ENCODE measurements at regions not wholly inside any gene's neighbourhood (a gene's known extent, or its start where the extent isn't known, plus 50 kb on each side); places are given as distances from the start of the nearest gene placed in this dataset.

DNA sequence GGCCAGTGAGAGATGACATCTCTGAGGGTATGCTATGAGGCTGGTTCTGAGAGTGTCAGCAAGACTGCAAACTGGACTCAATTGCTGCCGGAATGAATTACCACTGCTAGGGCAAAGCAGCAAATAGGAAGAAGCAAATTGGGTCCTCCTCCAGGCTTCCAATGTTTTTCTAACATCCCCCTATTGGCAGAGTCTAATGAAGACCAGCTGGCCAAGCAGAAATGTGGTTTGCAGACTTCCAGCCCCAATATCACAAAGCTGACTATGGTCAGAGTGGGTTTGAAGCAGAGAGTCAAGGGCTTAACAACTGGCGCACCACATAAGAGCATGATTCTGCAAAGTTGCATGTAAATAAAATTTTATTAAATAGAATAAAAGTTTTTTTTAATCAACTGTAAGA, 225.4 kb upstream of the GLRA2 start:
- Histone ChIP-seq H2AFZ (replicated peaks; ENCODE audit: low read length, poor library complexity) (no peak overlapping the region), H2BK15ac (ENCODE audit: low read depth, low read length) (no peak overlapping the region), H3K4me2 (ENCODE audit: low read depth, low read length) (no peak overlapping the region), H3K4me1 (ENCODE audit: control insufficient read depth, insufficient read depth, low read length) (no peaks in the 10 kb centered on the region), H3K9me1 (ENCODE audit: insufficient read depth, low read length) (no peaks in the 10 kb centered on the region), H3K4me3 (ENCODE audit: insufficient read depth, low read depth, low read length) (no peak overlapping the region), H4K20me1 (ENCODE audit: insufficient read depth, low read length) (no peaks in the 10 kb centered on the region), H2AK5ac (ENCODE audit: low read depth, low read length) (no peak overlapping the region), H3K18ac (ENCODE audit: low read depth, low read length) (no peak overlapping the region), H3K14ac (replicated peaks; ENCODE audit: low read depth, low read length) (no peak overlapping the region), H4K91ac (ENCODE audit: insufficient read depth, low read depth, low read length) (no peak overlapping the region), H3K27ac (ENCODE audit: insufficient read depth, low read length) (no peak overlapping the region), H3K27me3 (ENCODE audit: control insufficient read depth, insufficient read depth, low read length) (no peaks in the 10 kb centered on the region), H3K79me1 (ENCODE audit: low read depth in 1 of 2, low read length in 2 of 2) (no peaks in the 10 kb centered on the region), H3K4ac (ENCODE audit: low read depth, low read length) (no peak overlapping the region), H3K23ac (ENCODE audit: low read depth, low read length) (no peak overlapping the region), H2BK20ac (ENCODE audit: low read depth, low read length) (no peak overlapping the region), H3K9ac (ENCODE audit: low read depth, low read length) (no peak overlapping the region), H2BK120ac (ENCODE audit: low read depth, low read length) (no peak overlapping the region), H3K9me3 (ENCODE audit: control insufficient read depth, insufficient read depth, low read length) (no peaks in the 10 kb centered on the region; the same call in 1 of the 2 replicates), H3K36me3 (ENCODE audit: control insufficient read depth, insufficient read depth, low read length) (no peaks in the 10 kb centered on the region), H2BK5ac (ENCODE audit: low read depth, low read length, poor library complexity, severe bottlenecking) (no peak overlapping the region), H3K56ac (ENCODE audit: extremely low read depth, insufficient read depth, low read length) (no peak overlapping the region), H4K8ac (ENCODE audit: low read depth in 2 of 2, low read length in 2 of 2) (no peak overlapping the region), H2AK9ac (replicated peaks; ENCODE audit: low read depth, low read length, poor library complexity) (no peak overlapping the region), H4K5ac (ENCODE audit: low read depth, low read length) (no peak overlapping the region)
- no CpG with 5 or more reads among the region's 2 CpGs for WGBS, 2 experiments (ENCODE audit: extremely low coverage in 2 of 2, insufficient read length in 1 of 2)
- ATAC-seq (ENCODE audit: low read depth) (no peak), DNase-seq (no peak)
- dilution Hi-C loops (cut with HindIII; ENCODE audit: low sequenced_read_pairs, unreplicated experiment): no loop called here
- BruUV-seq (replicated peaks): no TSS peak
- no peak for TF ChIP-seq CHD1 (IDR thresholded peaks at IDR 0.05; ENCODE audit: low read depth, low read length)
- TF ChIP-seq MAZ (IDR thresholded peaks at IDR 0.05; ENCODE audit: borderline replicate concordance, low read depth, low read length): no peak
- TF ChIP-seq RAD21 (IDR thresholded peaks at IDR 0.05; ENCODE audit: low read length): no peak
- TF ChIP-seq POLR2A (IDR thresholded peaks at IDR 0.05; ENCODE audit: low read depth, low read length): no peak
- TF ChIP-seq MXI1 (IDR thresholded peaks at IDR 0.05; ENCODE audit: borderline replicate concordance, low read depth, low read length): no peak
- no peak for TF ChIP-seq SMC3 (IDR thresholded peaks at IDR 0.05; ENCODE audit: low read depth, low read length)
- TF ChIP-seq MAFK (IDR thresholded peaks at IDR 0.05; ENCODE audit: low read depth, low read length): no peak
- TF ChIP-seq, protein P1, sequence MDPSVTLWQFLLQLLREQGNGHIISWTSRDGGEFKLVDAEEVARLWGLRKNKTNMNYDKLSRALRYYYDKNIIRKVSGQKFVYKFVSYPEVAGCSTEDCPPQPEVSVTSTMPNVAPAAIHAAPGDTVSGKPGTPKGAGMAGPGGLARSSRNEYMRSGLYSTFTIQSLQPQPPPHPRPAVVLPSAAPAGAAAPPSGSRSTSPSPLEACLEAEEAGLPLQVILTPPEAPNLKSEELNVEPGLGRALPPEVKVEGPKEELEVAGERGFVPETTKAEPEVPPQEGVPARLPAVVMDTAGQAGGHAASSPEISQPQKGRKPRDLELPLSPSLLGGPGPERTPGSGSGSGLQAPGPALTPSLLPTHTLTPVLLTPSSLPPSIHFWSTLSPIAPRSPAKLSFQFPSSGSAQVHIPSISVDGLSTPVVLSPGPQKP (IDR thresholded peaks at IDR 0.05; ENCODE audit: borderline replicate concordance, low read depth, low read length): no peak
- TF ChIP-seq RFX5 (IDR thresholded peaks at IDR 0.05; ENCODE audit: low read depth, low read length): no peak
- TF ChIP-seq, protein P2, sequence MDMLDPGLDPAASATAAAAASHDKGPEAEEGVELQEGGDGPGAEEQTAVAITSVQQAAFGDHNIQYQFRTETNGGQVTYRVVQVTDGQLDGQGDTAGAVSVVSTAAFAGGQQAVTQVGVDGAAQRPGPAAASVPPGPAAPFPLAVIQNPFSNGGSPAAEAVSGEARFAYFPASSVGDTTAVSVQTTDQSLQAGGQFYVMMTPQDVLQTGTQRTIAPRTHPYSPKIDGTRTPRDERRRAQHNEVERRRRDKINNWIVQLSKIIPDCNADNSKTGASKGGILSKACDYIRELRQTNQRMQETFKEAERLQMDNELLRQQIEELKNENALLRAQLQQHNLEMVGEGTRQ (IDR thresholded peaks at IDR 0.05; ENCODE audit: low read depth, low read length): no peak
- TF ChIP-seq, protein P3, sequence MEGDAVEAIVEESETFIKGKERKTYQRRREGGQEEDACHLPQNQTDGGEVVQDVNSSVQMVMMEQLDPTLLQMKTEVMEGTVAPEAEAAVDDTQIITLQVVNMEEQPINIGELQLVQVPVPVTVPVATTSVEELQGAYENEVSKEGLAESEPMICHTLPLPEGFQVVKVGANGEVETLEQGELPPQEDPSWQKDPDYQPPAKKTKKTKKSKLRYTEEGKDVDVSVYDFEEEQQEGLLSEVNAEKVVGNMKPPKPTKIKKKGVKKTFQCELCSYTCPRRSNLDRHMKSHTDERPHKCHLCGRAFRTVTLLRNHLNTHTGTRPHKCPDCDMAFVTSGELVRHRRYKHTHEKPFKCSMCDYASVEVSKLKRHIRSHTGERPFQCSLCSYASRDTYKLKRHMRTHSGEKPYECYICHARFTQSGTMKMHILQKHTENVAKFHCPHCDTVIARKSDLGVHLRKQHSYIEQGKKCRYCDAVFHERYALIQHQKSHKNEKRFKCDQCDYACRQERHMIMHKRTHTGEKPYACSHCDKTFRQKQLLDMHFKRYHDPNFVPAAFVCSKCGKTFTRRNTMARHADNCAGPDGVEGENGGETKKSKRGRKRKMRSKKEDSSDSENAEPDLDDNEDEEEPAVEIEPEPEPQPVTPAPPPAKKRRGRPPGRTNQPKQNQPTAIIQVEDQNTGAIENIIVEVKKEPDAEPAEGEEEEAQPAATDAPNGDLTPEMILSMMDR (conservative IDR thresholded peaks at IDR 0.05; ENCODE audit: low read depth, low read length): no peak
- no peak for TF ChIP-seq BHLHE40 (IDR thresholded peaks at IDR 0.05; ENCODE audit: low read depth, low read length)
- no peak for TF ChIP-seq FOS (IDR thresholded peaks at IDR 0.05; ENCODE audit: low read depth, low read length)
- TF ChIP-seq NFE2L2 (IDR thresholded peaks at IDR 0.05; ENCODE audit: low read depth, low read length): no peak
- TF ChIP-seq CEBPB (IDR thresholded peaks at IDR 0.05; ENCODE audit: low read depth, low read length): no peak
- no peak for TF ChIP-seq RCOR1 (IDR thresholded peaks at IDR 0.05; ENCODE audit: insufficient replicate concordance, low read length)
- ChIA-PET POLR2A (ENCODE audit: unreplicated experiment) (no interaction called here), CTCF (no interaction called here)
- in situ Hi-C loops (cut with MboI; ENCODE audit: low sequenced_read_pairs): no loop called here
- intact Hi-C loops (cut with micrococcal nuclease): no loop called here
